T47D (cell line): ENCODE measurements at regions not wholly inside any gene's neighbourhood (a gene's known extent, or its start where the extent isn't known, plus 50 kb on each side); places are given as distances from the start of the nearest gene placed in this dataset.

Source experiments
- DNase-seq, 2 experiments: peaks; one replicate each; pipeline versions ENCODE4 v3.0.0 to v3.0.0-alpha.2; 2011 to 2012; ENCODE audit warnings: low read depth in 1 of 2, low spot score in 1 of 2
- JUND ChIP-seq: IDR thresholded peaks from 2 replicates; pipeline ENCODE4 v1.6.1; 2012; ENCODE audit warnings: low read depth
- in situ Hi-C: cut with HindIII; loops from 2 replicates; pipeline ENCODE4 v1.10.0; 2016; ENCODE audit warnings: low sequenced_read_pairs, low pct_unique_long_range_greater_than_20kb

- DNase-seq: no peak
- TF ChIP-seq JUND: no peak
- in situ Hi-C loops: no loop called here
Observed at GRCh38 chr9:134980991-134981390, 63.3 kb upstream of the FCN1 start.

- no peak for DNase-seq
- in situ Hi-C loops: no loop called here
- TF ChIP-seq JUND: no peak
Observed at GRCh38 chr9:134981829-134982228, 64.1 kb upstream of the FCN1 start.

GRCh38 chr9:134982311-134982710, 64.6 kb upstream of the FCN1 start:
- in situ Hi-C loops: no loop called here
- TF ChIP-seq JUND: no peak
- no peak for DNase-seq

- in situ Hi-C loops: no loop called here
- no peak for TF ChIP-seq JUND
- DNase-seq: peak in 1 of 2 experiments; percentile 35
Observed at GRCh38 chr9:134983074-134983473, 65.4 kb upstream of the FCN1 start.

- DNase-seq: no peak
- TF ChIP-seq JUND: no peak
- in situ Hi-C loops: no loop called here
Observed at GRCh38 chr9:134983506-134984371, 66.0 kb upstream of the FCN1 start.

- in situ Hi-C loops: no loop called here
- no peak for DNase-seq
- TF ChIP-seq JUND: no peak
Observed at GRCh38 chr9:134984372-134985265, 66.9 kb upstream of the FCN1 start.

- in situ Hi-C loops: no loop called here
- no peak for TF ChIP-seq JUND
- no peak for DNase-seq
Observed at GRCh38 chr9:134985451-134985850, 67.7 kb upstream of the FCN1 start.

- DNase-seq: no peak
- no peak for TF ChIP-seq JUND
- in situ Hi-C loops: no loop called here
Observed at GRCh38 chr9:134986957-134987356, 69.2 kb upstream of the FCN1 start.

- in situ Hi-C loops: no loop called here
- no peak for TF ChIP-seq JUND
- DNase-seq: no peak
Observed at GRCh38 chr9:134987376-134987775, 69.7 kb upstream of the FCN1 start.

GRCh38 chr9:134987906-134988700, 70.4 kb upstream of the FCN1 start:
- DNase-seq: no peak
- in situ Hi-C loops: no loop called here
- TF ChIP-seq JUND: no peak

GRCh38 chr9:134988706-134989105, 71.0 kb upstream of the FCN1 start:
- TF ChIP-seq JUND: no peak
- in situ Hi-C loops: no loop called here
- no peak for DNase-seq
